ENCODE measurements at regions not wholly inside any gene's neighbourhood (a gene's known extent, or its start where the extent isn't known, plus 50 kb on each side); places are given as distances from the start of the nearest gene placed in this dataset.
"Not testable (repeated sequence)": the region's sequence is repeated elsewhere in the genome, so short reads cannot be mapped to it uniquely, and the experiment has no call there.

DNA sequence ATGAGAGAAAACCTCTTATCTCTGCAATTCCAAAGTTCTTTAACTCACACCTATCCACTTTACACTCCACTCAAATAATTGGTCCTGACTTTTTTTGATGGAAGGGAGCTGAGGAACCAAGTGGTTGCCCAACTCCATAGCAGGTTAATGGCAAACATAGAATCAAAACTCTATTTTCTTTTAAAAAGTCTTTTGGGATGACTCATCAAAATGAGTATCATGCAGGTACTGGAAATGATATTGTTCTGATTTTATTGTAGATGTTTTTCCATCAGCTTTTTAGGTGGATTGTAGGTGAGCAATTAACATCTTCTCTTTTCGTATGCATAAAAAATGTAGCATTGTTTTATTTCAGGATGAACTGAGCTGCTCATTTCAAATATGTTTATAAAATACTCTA lies 239.5 kb downstream of the SATB1 start:
- DNase-seq = no peak

DNA sequence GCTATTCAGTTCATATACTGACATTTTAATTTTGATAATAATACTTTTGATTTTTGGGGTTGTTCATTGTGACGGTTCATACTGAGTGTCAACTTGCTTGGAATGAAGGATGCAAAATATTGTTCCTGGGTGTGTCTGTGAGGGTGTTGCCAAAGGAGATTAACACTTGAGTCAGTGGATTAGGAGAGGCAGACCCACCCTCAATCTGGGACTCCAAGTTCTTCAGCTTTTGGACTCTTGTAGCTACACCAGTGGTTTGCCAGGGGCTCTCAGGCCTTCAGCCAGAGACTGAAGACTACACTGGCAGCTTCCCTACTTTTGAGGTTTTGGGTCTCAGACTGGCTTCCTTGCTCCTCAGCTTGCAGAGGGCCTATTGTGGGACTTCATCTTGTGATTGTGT lies 242.2 kb downstream of the SATB1 start:
- DNase-seq = not testable (repeated sequence)

DNA sequence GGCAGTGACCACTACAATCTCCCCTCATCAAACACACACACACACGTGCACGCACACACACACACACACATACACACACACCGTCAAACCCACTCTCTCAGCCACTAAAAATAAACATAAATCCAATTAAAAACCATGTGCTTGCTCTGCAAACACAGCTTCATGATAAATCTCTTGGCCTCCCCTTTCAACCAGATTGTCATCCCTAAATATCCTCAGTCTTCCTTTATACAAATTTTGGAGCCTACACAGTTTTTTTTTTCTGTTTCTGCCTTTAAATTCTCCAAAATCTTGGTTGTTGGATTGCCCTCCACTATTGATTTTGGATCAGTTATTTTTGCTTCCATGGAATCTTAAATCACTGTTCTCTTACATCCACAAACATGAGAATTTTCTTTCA lies 245.6 kb downstream of the SATB1 start:
- DNase-seq = peak; percentile 43

DNA sequence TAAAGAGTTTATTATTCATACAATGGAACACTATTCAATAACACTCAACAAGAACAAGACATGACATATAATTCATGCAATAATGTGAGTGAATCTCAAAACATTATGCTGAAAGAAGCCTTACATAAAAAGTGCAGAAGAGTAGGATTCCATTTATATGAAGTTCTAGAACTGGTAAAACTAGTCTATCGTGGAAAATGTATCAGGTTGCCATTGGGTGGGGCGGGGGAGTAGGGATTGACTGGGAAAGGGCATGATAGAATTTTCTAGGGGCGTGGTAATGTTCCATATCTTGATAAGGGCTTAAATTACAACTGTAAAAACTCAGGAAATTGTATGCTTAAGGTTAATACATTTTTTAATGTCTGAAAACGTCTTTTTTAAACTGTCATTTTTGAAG lies 247.9 kb downstream of the SATB1 start:
- DNase-seq = no peak

DNA sequence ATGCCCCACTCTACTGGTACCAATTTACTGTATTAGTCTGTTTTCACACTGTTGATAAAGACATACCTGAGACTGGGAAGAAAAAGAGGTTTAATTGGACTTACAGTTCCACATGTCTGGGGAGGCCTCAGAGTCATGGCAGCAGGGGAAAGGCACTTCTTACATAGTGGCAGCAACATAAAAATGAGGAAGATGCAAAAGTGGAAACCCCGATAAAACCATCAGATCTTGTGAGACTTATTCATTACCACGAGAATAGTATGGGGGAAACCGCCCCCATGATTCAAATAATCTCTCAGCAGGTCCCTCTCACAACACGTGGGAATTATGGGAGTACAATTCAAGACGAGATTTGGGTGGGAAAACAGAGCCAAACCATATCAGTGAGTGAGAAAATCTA lies 251.2 kb downstream of the SATB1 start:
- not testable (repeated sequence) for DNase-seq

DNA sequence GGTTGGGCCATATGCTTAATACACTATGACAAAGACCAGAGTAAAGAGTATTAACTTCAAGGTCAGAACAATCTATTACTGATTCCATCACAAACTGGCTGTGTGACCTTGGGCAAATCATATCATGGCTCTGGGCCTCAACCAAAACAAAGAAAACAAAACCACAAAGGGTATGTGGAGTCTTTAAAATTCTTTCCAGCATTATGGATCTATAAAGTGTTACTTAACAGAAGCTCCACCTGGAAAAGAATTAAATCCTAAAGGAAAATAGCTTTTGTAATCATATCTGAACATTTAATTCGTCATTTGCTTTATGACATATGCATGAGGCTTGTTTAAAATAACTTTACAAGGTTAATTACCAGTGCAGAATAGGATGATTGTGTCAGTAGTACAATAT lies 265.5 kb downstream of the SATB1 start:
- no peak for DNase-seq

DNA sequence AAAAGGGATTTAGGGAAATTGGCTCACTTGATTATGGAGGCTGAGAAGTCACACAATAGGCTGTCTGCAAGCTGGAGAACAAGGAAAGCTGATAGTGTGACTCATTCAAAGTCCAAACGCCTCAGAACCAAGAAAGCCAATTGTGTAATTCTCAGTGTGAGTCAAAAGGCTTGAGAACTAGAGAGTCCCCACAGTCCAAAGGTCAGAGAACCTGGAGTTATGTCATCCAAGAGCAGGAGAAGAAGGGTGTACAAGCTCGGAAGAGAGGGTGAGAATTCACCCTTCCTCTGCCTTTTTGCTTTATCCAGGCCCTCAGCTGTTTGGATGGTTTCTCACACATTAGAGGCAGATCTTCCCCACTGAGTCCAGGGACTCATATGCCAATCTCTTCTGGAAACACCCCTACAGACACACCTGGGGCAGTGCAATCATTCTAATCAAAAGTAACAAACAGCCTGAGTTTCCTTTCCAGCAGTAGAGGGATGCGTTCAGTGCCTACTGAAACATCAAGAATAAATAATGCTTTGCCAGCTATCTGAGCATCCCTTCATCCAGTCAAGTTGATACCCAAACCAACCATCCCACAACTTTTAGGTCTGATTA lies 271.5 kb downstream of the SATB1 start:
- DNase-seq = no peak

DNA sequence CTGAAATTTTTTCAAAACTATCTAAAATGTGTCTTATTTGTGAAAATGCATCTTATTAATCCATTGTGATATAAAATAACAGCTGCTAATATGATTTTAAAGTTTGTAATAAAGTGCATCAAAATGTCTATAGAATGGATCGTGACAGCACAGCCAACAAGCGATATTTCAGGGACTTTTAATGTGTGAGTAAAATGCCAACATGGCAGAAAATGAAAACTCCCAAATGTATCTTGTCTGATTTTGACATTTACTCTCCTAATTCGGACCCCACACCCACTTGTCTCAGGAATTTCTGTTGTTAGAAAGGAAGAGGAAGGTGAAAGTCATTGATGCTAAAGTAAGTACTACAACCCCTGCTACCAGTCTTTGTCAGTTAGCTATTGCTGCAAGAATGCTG lies 273.9 kb downstream of the SATB1 start:
- DNase-seq = no peak

DNA sequence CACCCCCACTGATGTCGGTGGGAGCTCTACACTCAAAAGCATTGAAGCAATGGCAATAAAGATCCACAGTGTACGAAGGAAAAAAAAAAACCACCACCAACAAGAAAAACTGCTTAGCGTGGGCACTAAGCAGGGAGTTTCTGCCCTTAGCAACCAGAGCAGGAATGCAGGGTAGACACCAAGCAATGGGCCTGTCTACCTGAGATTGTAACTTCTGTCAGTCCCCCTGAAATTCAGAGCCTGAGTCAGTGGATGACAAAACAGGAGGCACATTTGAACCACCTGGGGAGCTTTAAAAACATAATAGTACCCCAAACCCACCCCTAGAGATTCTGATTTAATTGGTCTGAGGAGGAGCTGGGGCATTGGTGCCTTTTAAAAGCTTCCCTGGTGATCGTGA lies 275.2 kb downstream of the SATB1 start:
- no peak for DNase-seq

DNA sequence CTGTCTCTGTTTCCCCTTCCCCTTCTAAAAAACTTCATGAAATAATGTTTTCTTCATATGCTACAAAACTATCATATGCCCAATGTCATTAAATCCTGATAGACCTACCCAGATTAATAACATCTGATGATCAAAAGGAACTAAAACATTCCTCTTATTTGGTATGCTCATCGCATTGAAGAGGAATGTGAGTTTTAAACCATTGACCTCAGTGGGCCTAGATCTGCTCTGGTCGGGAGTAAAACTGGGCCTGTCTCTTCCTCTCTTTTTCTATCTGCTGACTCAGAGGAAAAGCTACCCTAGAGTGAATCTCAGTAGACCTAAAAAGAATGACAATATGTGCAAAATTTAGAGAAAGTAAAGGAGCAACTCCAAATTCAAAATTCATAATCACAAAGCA lies 275.8 kb downstream of the SATB1 start:
- no peak for DNase-seq

DNA sequence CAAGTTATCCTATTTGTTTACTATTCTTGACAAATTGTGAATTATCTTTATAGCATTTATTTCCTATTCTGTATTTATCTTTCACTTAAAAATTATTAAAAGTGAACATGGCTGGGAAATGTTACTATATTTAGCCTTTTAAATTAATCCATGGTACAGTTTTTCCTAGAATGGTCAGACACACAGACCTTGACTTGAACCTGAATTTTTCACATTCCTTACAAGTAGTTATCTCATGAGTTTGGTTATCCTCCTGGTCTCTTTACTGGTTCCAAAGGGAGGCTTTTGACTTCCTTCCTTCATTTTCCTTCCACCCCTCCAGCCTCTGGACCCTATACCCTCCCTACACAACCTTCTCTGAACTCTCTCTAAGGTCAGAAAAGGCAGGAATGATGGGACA lies 280.6 kb downstream of the SATB1 start:
- no peak for DNase-seq

DNA sequence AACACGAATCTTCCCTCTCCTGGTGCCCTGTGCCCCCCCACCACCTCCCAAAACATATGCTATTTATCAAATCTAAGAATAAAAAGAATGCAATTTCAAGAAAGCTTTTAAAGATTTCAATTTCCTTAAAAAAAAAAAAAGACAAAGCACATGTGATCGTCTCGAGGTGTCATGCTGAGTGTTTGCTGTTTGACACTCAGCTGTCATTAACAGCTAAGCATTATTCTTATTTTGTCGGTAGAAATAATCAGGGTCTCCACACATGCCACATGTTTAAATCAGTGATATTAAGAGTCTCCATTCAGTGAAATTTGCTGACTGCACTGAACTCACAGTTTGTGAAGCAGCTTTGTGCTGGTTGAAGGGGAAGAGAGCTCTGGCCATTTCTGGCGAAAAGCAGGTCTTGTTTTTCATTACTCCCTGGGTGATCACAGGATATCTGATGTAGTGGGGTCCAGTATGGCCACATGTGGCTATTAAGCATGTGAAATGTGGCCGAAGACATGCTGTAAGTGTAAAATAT lies 281.8 kb downstream of the SATB1 start:
- no peak for DNase-seq

DNA sequence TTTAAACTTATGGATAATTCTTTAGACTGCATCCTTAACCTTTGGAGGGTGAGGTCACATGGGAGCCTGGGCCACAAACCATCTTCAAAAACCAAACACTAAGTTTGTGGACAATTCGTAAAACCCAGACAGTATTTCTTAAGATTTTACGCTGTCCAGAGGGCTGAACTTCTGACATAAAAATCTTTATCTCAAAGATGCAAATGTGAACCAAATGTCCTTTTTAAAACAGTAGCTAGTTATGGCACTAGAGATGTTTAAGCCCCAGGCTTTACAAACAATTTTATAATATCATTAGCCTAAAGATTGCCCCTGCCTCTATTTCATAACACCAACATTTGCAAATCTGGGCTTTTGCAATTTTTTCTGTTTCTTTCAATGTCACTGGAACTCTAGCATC lies 287.2 kb downstream of the SATB1 start:
- DNase-seq = no peak

DNA sequence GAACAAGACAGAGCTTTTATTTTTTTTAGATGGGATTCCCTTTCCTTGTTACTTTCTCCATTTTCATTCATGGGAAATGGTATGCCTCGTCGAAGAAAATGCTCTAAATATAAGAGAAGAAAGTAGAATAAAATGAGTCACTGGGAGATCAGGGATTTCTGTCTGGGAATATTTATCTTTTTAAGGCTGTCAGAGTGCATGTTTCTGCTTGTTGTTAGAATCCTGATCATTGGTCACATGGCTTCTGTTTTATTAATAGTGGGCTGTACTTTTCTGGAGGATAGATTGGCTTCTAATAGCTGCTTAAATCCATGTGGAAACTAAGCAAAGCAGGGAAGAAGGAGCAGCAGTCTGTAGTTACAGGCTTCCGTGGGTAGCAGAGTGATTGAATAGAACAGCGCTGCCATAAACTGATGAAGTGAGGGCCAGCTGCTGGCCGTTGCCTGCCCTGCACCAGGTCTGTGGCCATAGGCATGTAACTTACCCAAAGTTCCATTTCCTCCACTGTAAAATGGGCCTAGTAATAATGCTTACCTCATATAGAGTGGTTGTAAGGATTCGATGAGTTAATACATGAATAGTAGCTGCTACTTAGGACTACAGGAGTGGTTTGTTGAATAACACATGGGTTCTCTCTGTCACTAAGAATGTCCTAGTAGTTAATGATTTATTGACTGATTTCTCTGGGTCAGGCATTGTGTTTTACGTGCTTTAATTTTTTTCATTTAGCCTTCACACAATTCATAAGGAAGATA lies 289.9 kb downstream of the SATB1 start:
- no peak for DNase-seq

DNA sequence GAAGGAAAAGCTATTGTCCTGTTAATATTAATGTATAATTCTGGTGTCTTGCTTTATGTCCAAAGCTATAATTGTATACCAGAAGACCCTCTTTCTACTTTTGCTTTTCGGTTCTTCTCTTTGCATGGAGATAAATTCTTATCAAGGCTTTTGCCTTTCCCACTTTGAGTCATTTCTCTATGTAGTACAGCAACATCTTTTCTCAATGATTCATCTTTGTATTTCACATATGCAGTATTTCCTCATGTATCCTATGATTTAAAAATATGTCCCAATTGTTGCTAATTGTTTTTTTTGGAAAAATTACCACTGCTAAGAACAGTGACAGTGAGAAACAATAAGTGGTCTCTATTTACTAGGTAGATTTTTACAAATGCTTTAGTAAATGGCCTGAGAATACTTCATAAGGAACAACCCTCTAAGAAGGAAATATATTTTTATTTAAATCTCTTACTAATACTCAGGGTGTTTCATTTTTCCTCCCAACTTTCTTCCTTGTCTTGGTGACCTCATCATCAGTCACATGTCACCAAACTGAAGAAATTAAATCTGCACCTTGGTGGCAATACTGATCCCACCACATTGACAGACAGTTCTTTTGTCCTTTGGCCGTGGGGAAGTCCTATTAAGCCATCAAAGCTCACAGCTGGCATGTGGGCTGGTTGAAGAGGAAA lies 290.6 kb downstream of the SATB1 start:
- no peak for DNase-seq

DNA sequence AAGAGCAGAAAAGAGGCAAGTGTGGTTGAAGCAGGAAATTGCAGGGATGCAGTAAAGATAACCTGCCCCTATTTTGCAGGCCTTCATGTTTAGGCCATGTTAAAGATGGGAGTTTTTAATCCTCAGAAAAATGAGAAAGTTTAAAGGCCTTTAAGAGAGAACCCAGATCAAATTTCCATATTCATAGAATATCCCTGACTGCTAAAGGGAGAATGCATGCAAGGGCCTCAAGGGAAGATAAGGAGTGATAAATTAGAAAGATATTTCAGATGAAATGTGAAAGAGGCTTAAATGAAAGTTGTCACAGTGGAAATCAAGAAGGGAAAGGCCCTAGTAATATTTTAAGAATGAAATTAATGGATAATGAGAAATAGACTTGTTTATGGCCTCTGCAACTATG lies 292.1 kb downstream of the SATB1 start:
- no peak for DNase-seq

DNA sequence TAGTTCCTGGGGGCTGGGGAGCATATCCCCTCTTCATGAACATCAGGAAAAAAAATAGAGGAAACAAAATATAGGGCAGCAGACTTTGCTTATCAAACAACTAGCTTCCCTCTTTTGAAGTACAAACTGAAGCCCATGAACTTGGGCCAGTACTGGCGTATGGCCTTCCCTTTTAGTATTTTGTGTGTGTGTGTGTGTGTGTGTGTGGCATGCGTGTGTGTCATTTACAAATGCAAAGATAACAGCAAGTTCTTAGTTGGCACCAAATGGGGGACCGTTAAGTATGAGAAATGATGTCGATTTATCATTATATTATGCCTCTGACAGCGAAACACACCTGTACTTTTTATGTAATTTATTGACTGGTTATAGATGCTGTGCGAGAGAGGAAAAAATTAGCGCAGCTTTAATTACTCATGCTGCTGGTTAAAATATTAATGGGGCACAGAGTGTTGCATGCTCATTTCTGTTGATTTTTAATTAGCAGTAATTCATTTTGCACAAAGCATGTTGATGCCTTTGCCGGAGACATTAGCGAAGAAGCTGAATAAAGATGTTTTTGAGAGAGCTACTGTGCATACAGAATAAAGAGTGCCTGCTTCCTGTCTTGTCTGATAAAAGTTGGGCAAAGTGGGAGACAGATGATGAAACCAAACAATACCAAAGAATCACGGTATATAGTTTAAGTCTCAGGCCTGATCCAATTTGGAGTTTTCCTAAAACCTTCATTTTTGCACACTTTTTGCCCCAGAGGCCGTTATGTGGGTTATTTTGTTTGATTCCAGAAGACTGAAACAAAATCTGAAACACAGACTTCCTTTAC lies 297.1 kb downstream of the SATB1 start:
- DNase-seq = no peak

DNA sequence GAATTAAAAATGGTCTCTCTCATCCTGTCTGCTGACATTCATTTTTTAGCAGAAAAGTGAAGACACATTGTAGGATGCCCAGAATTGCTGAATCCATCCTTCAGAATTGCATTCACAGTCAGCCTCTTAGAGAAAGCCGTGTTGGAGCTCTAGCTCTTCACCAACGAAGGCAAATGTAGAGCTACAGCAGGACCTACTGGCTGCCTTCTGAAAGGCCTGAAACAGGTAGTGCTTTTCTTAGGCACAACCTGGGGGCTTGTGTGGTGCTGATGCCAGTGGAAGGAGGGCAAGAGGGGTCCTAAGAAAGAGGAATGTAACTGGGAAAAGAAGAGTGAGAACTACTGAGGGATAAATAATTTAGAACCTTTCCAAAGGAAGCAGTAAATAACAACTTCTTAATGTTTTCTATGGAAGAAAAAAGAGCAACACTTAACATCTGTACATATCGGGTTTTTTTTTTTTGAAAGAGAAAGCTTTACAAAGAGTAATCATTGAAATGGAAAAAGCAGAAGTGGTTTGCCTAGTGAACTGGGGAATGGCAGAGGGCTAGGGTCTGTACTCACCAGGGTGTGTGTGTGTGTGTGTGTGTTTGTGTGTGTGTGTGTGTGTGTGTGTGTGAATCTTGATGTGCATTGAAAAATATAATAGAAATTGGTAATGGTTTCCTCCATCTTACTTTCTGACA lies 297.8 kb downstream of the SATB1 start:
- DNase-seq = no peak

DNA sequence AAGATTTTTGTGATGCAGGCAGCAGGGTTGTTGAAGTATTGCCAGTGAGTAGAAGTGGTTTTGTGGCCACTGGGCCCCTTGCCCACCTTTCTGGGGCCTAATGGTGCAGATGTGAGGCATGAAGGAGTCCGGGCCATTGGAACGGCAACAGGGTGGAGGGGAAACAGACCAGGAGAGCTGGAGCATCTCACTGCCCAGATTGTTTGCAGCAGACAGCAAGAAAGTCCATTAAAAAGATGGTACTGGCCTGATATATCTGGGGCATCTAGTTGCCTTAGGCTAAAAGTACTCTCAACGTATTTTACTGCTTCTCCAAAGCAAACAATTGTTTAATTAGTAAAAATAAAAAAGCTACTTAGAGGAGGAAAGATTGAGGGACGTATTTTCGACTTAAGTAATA lies 298.4 kb downstream of the SATB1 start:
- DNase-seq = no peak

DNA sequence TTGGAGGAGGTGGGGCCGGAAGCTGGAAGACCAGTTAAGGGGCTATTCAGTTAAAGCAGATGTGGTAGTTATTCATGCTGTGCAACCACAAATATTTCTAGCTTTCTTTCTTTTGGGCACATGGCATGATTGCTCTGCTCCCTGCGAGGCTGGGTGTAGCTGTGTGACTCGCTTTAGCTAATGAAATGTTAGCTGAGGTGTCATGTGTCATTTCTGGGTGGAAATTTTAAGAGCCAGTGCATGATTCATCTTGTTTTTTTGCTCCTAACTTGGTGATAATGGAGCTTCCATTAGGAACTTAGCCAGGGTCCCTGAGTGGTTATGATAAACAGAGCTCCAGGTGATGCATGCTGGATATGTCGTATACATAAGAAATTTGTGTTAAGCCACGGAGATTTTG lies 300.6 kb downstream of the SATB1 start:
- no peak for DNase-seq

DNA sequence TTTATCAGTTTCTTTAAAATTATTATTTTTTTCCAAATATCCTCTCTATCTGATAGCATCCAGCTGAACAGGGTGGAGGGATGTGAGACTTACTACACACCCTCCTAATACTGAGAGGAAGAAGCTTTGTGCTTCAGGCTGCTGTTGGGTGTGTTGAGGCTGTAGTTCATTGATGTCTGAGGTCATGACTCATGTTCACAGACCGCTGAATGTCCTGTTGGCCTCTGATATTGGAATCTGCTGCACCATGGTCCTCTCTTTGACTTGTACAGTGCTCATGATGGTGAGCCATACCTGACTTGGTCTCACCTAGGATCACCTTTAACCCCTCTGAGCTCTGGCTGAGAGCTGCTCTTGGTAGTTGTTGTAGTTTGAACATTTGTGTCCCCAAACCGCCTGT lies 302.9 kb downstream of the SATB1 start:
- DNase-seq = no peak

DNA sequence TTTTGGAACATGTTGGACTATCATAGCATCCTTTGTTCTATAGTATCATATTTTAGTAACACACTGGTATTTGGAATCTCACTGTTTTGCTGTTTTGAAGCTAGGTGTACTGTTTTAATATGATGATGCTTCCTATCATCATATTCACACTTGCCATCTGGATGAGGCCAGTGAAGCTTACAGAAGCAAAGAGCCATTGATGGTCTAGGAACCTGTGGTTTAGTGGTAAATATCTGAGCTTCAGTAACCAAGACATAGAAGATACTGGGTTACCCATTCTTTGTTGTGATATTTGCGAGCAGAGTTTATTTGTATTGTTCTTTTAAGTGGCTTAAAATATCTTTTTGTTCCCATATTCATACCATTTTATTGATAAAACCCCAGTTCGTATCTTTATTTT lies 304.1 kb downstream of the SATB1 start:
- no peak for DNase-seq

DNA sequence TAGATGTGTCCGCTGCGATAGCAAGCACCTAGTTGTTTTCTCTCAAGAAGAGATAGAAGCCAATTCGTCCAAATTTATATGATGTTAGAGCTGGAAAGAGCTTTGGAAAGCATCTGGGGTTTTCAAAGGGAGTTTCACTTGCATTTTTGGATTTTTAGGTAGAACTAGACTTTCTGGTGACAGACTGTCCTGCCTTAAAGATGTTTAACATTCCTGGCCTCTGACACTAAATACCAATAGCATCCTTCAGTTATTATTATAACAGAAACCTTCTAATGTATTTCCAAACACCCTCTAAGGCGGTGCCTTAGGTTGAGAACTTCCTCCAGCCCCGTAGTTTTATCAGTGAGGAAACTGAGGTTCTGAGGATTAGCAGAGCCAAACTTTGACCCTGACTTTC lies 305.3 kb downstream of the SATB1 start:
- no peak for DNase-seq
